Neuron (in vitro differentiated cells): ENCODE measurements at regions not wholly inside any gene's neighbourhood (a gene's known extent, or its start where the extent isn't known, plus 50 kb on each side); places are given as distances from the start of the nearest gene placed in this dataset.

ENCODE experiments used
- H2AFZ ChIP-seq: one replicate; pipeline ENCODE4 v1.6.1; 2013; ENCODE audit warnings: low read depth, mild to moderate bottlenecking, inconsistent platforms, low read length, moderate library complexity
- H3K27me3 ChIP-seq: one replicate; pipeline ENCODE4 v1.6.1; 2013; ENCODE audit warnings: low read length; ENCODE audit not compliant: insufficient read depth
- H3K36me3 ChIP-seq: one replicate; pipeline ENCODE4 v1.6.1; 2013; ENCODE audit warnings: low read length; ENCODE audit not compliant: insufficient read depth
- H3K4me1 ChIP-seq: one replicate; pipeline ENCODE4 v1.6.1; 2013; ENCODE audit warnings: low read length; ENCODE audit not compliant: insufficient read depth
- H3K4me3 ChIP-seq: 2 replicates; pipeline ENCODE4 v1.5.1; 2013; ENCODE audit warnings: mild to moderate bottlenecking, low read length, moderate library complexity
- H3K9me3 ChIP-seq: one replicate; pipeline ENCODE4 v1.6.1; 2013; ENCODE audit warnings: low read length

- Histone ChIP-seq H3K36me3 (no peaks in the 10 kb centered on the region), H2AFZ (no peak overlapping the region), H3K4me1 (no peaks in the 10 kb centered on the region), H3K9me3 (no peaks in the 10 kb centered on the region), H3K27me3 (no peaks in the 10 kb centered on the region), H3K4me3 (no peak overlapping the region)
Measured at GRCh38 chr11:128246810-128247594, 340.4 kb downstream of the ETS1 start.

- Histone ChIP-seq H2AFZ (no peak overlapping the region), H3K36me3 (no peaks in the 10 kb centered on the region), H3K4me3 (no peak overlapping the region), H3K27me3 (no peaks in the 10 kb centered on the region), H3K4me1 (no peaks in the 10 kb centered on the region), H3K9me3 (no peaks in the 10 kb centered on the region)
Measured at GRCh38 chr11:128246364-128246801, 341.0 kb downstream of the ETS1 start.

- no peak overlapping the region for H2AFZ ChIP-seq
- H3K9me3 ChIP-seq: no peaks in the 10 kb centered on the region
- H3K27me3 ChIP-seq: no peaks in the 10 kb centered on the region
- no peak overlapping the region for H3K4me3 ChIP-seq
- H3K36me3 ChIP-seq: no peaks in the 10 kb centered on the region
- H3K4me1 ChIP-seq: no peaks in the 10 kb centered on the region
Measured at GRCh38 chr11:128244871-128245270, 342.5 kb downstream of the ETS1 start.

GRCh38 chr11:128242451-128242850 lies 344.9 kb downstream of the ETS1 start:
- no peak overlapping the region for H3K4me3 ChIP-seq
- H3K9me3 ChIP-seq: no peaks in the 10 kb centered on the region
- H3K27me3 ChIP-seq: no peaks in the 10 kb centered on the region
- no peak overlapping the region for H2AFZ ChIP-seq
- no peaks in the 10 kb centered on the region for H3K36me3 ChIP-seq
- H3K4me1 ChIP-seq: no peaks in the 10 kb centered on the region

GRCh38 chr11:128240546-128240945 lies 346.8 kb downstream of the ETS1 start:
- no peaks in the 10 kb centered on the region for H3K4me1 ChIP-seq
- no peak overlapping the region for H2AFZ ChIP-seq
- H3K27me3 ChIP-seq: no peaks in the 10 kb centered on the region
- no peak overlapping the region for H3K4me3 ChIP-seq
- H3K9me3 ChIP-seq: no peaks in the 10 kb centered on the region
- H3K36me3 ChIP-seq: no peaks in the 10 kb centered on the region

- Histone ChIP-seq H3K27me3 (no peaks in the 10 kb centered on the region), H3K9me3 (no peaks in the 10 kb centered on the region)
Measured at GRCh38 chr11:128239306-128239705, 348.1 kb downstream of the ETS1 start.

GRCh38 chr11:128238521-128239265 lies 348.7 kb downstream of the ETS1 start:
- H3K27me3 ChIP-seq: no peaks in the 10 kb centered on the region
- H3K9me3 ChIP-seq: no peaks in the 10 kb centered on the region
- no peaks in the 10 kb centered on the region for H3K36me3 ChIP-seq
- no peak overlapping the region for H3K4me3 ChIP-seq
- H2AFZ ChIP-seq: peak overlapping the region; percentile 40
- no peaks in the 10 kb centered on the region for H3K4me1 ChIP-seq

More at GRCh38 chr11:128239306-128239705, 348.1 kb downstream of the ETS1 start:
- no peaks in the 10 kb centered on the region for H3K36me3 ChIP-seq
- no peak overlapping the region for H3K4me3 ChIP-seq
- no peaks in the 10 kb centered on the region for H3K4me1 ChIP-seq
- H2AFZ ChIP-seq: peak overlapping the region; percentile 40

- H3K36me3 ChIP-seq: no peaks in the 10 kb centered on the region
- no peaks in the 10 kb centered on the region for H3K9me3 ChIP-seq
- no peak overlapping the region for H3K4me3 ChIP-seq
- no peaks in the 10 kb centered on the region for H3K4me1 ChIP-seq
- H3K27me3 ChIP-seq: no peaks in the 10 kb centered on the region
- no peak overlapping the region for H2AFZ ChIP-seq
Measured at GRCh38 chr11:128236506-128237498, 350.6 kb downstream of the ETS1 start.

- Histone ChIP-seq H3K36me3 (no peaks in the 10 kb centered on the region), H2AFZ (no peak overlapping the region), H3K4me3 (no peak overlapping the region), H3K27me3 (no peaks in the 10 kb centered on the region), H3K9me3 (no peaks in the 10 kb centered on the region), H3K4me1 (no peaks in the 10 kb centered on the region)
Measured at GRCh38 chr11:128235958-128236357, 351.4 kb downstream of the ETS1 start.

GRCh38 chr11:128235426-128235825 lies 351.9 kb downstream of the ETS1 start:
- Histone ChIP-seq H3K27me3 (no peaks in the 10 kb centered on the region), H3K9me3 (no peaks in the 10 kb centered on the region), H3K4me3 (no peak overlapping the region), H3K4me1 (no peaks in the 10 kb centered on the region), H2AFZ (no peak overlapping the region), H3K36me3 (no peaks in the 10 kb centered on the region)

- Histone ChIP-seq H3K9me3 (no peaks in the 10 kb centered on the region), H2AFZ (no peak overlapping the region), H3K27me3 (no peaks in the 10 kb centered on the region), H3K4me1 (no peaks in the 10 kb centered on the region), H3K4me3 (no peak overlapping the region), H3K36me3 (no peaks in the 10 kb centered on the region)
Measured at GRCh38 chr11:128234143-128234542, 353.2 kb downstream of the ETS1 start.

GRCh38 chr11:128232588-128232987 lies 354.8 kb downstream of the ETS1 start:
- H3K4me3 ChIP-seq: no peak overlapping the region
- H3K27me3 ChIP-seq: no peaks in the 10 kb centered on the region
- no peaks in the 10 kb centered on the region for H3K4me1 ChIP-seq
- no peak overlapping the region for H2AFZ ChIP-seq
- no peaks in the 10 kb centered on the region for H3K9me3 ChIP-seq
- no peaks in the 10 kb centered on the region for H3K36me3 ChIP-seq
